Gastroesophageal sphincter (tissue), 3 donors: ENCODE measurements at regions not wholly inside any gene's neighbourhood (a gene's known extent, or its start where the extent isn't known, plus 50 kb on each side); places are given as distances from the start of the nearest gene placed in this dataset.

ENCODE experiments used
- POLR2A ChIP-seq, 2 donors: fragments of 450-650 bp; IDR thresholded peaks; one replicate each; pipeline ENCODE4 v1.6.1; 2017; ENCODE audit warnings: antibody characterized with exemption in 2 of 2, mild to moderate bottlenecking in 2 of 2, moderate library complexity in 1 of 2
- POLR2AphosphoS5 ChIP-seq: sonication (generic); formaldehyde crosslinking; IDR thresholded peaks from one replicate; pipeline ENCODE4 v1.6.1; 2017; ENCODE audit warnings: antibody characterized with exemption
- TF ChIP-seq, protein P1 (sequence below), 4 experiments: fragments of 200-600 bp in 2 of 4; fragments of 450-650 bp in 2 of 4; sonication (generic) in 1 of 4; IDR thresholded peaks; one replicate each; pipeline ENCODE4 v1.5.1; 2017 to 2019; ENCODE audit warnings: antibody characterized with exemption in 4 of 4, mild to moderate bottlenecking in 2 of 4, moderate library complexity in 2 of 4

DNA sequence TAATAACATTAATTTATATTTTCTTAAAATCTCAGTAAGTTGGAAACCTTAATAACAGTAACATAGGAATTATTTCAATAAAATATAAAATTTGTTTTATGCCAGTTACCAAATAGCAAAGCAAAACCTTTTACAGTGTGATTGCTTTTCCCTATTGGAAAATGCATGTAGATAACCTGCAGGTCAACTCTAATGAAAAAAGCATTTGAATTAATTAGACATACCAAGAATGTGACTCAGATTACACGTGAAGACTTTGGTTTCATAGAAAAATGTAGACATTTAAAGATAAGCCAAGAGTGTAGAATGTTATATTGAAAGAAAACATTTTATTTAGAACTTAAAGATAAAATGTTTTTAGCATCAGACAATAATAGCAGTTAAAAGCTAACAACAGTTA is 888.1 kb downstream of the TMEM121 start:
- TF ChIP-seq, protein P1, sequence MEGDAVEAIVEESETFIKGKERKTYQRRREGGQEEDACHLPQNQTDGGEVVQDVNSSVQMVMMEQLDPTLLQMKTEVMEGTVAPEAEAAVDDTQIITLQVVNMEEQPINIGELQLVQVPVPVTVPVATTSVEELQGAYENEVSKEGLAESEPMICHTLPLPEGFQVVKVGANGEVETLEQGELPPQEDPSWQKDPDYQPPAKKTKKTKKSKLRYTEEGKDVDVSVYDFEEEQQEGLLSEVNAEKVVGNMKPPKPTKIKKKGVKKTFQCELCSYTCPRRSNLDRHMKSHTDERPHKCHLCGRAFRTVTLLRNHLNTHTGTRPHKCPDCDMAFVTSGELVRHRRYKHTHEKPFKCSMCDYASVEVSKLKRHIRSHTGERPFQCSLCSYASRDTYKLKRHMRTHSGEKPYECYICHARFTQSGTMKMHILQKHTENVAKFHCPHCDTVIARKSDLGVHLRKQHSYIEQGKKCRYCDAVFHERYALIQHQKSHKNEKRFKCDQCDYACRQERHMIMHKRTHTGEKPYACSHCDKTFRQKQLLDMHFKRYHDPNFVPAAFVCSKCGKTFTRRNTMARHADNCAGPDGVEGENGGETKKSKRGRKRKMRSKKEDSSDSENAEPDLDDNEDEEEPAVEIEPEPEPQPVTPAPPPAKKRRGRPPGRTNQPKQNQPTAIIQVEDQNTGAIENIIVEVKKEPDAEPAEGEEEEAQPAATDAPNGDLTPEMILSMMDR (IDR thresholded peaks at IDR 0.05): no peak
- no peak for TF ChIP-seq POLR2A (IDR thresholded peaks at IDR 0.05)
- TF ChIP-seq POLR2AphosphoS5: no peak
